NCI-H1105 (cell line): ENCODE measurements at regions not wholly inside any gene's neighbourhood (a gene's known extent, or its start where the extent isn't known, plus 50 kb on each side); places are given as distances from the start of the nearest gene placed in this dataset.

Source experiments
- DNase-seq: peaks from one replicate; lab custom pipeline; 2025; lab: John Stamatoyannopoulos, UW

GRCh38 chr4:124177647-124178425, 534.7 kb downstream of the ANKRD50 start:
- no peak for DNase-seq

GRCh38 chr4:124178449-124179021, 534.0 kb downstream of the ANKRD50 start:
- DNase-seq, result no peak

- no peak for DNase-seq
These were observed 532.9 kb downstream of the ANKRD50 start for GRCh38 chr4:124179506-124180186.

- no peak for DNase-seq
These were observed 531.5 kb downstream of the ANKRD50 start for GRCh38 chr4:124181039-124181438.

GRCh38 chr4:124183231-124183630, 529.3 kb downstream of the ANKRD50 start:
- DNase-seq, result no peak

- no peak for DNase-seq
These were observed 528.6 kb downstream of the ANKRD50 start for GRCh38 chr4:124183926-124184325.

GRCh38 chr4:124184792-124185191, 527.7 kb downstream of the ANKRD50 start:
- DNase-seq, result no peak

- no peak for DNase-seq
These were observed 523.9 kb downstream of the ANKRD50 start for GRCh38 chr4:124188595-124188994.

- no peak for DNase-seq
These were observed 523.0 kb downstream of the ANKRD50 start for GRCh38 chr4:124189545-124189944.

- DNase-seq, result peak; percentile 26
These were observed 521.2 kb downstream of the ANKRD50 start for GRCh38 chr4:124191329-124191728.

- no peak for DNase-seq
These were observed 520.0 kb downstream of the ANKRD50 start for GRCh38 chr4:124192544-124192943.

GRCh38 chr4:124199185-124199584, 513.3 kb downstream of the ANKRD50 start:
- DNase-seq, result no peak

- no peak for DNase-seq
These were observed 512.8 kb downstream of the ANKRD50 start for GRCh38 chr4:124199755-124200154.

GRCh38 chr4:124201636-124202035, 510.9 kb downstream of the ANKRD50 start:
- DNase-seq, result no peak

GRCh38 chr4:124202099-124202498, 510.4 kb downstream of the ANKRD50 start:
- DNase-seq, result no peak

- DNase-seq, result no peak
These were observed 508.8 kb downstream of the ANKRD50 start for GRCh38 chr4:124203613-124204238.

- no peak for DNase-seq
These were observed 505.5 kb downstream of the ANKRD50 start for GRCh38 chr4:124206779-124207605.

GRCh38 chr4:124209211-124209610, 503.3 kb downstream of the ANKRD50 start:
- DNase-seq, result no peak

GRCh38 chr4:124209626-124210025, 502.9 kb downstream of the ANKRD50 start:
- no peak for DNase-seq

GRCh38 chr4:124210746-124211145, 501.8 kb downstream of the ANKRD50 start:
- no peak for DNase-seq

- DNase-seq, result peak; percentile 7
These were observed 499.5 kb downstream of the ANKRD50 start for GRCh38 chr4:124212815-124213630.
